Activated CD4-positive, alpha-beta T cell treated with anti-CD3 and anti-CD28 coated beads, Interleukin-2, Interleukin-6, amounts not matched to agents 100 ng/mL and 50 ng/mL, durations not matched to agents 16 hours and 8 hours (primary cell): ENCODE measurements at regions not wholly inside any gene's neighbourhood (a gene's known extent, or its start where the extent isn't known, plus 50 kb on each side); places are given as distances from the start of the nearest gene placed in this dataset.
"Not testable (repeated sequence)": the region's sequence is repeated elsewhere in the genome, so short reads cannot be mapped to it uniquely, and the experiment has no call there.

ENCODE experiments used
- DNase-seq: peaks from one replicate; pipeline ENCODE4 v3.0.0-alpha.2; 2020

GRCh38 chr14:55769877-55770276 lies 189.9 kb downstream of the KTN1 start:
- DNase-seq: no peak

- DNase-seq: no peak
Measured at GRCh38 chr14:55771242-55771981, 191.4 kb downstream of the KTN1 start.

GRCh38 chr14:55772486-55772885 lies 192.5 kb downstream of the KTN1 start:
- DNase-seq: no peak

- no peak for DNase-seq
Measured at GRCh38 chr14:55773312-55773711, 193.3 kb downstream of the KTN1 start.

- no peak for DNase-seq
Measured at GRCh38 chr14:55773984-55774545, 194.1 kb downstream of the KTN1 start.

GRCh38 chr14:55777877-55778276 lies 197.9 kb downstream of the KTN1 start:
- no peak for DNase-seq

- no peak for DNase-seq
Measured at GRCh38 chr14:55780156-55780946, 200.3 kb downstream of the KTN1 start.

GRCh38 chr14:55781046-55781445 lies 201.0 kb downstream of the KTN1 start:
- DNase-seq: no peak

GRCh38 chr14:55782166-55782565 lies 202.2 kb downstream of the KTN1 start:
- DNase-seq: no peak

GRCh38 chr14:55789406-55789805 lies 209.4 kb downstream of the KTN1 start:
- no peak for DNase-seq

GRCh38 chr14:55794655-55795595 lies 214.9 kb downstream of the KTN1 start:
- no peak for DNase-seq

- DNase-seq: not testable (repeated sequence)
Measured at GRCh38 chr14:55796513-55796912, 216.5 kb downstream of the KTN1 start.

GRCh38 chr14:55798406-55798805 lies 218.4 kb downstream of the KTN1 start:
- DNase-seq: no peak

- no peak for DNase-seq
Measured at GRCh38 chr14:55799508-55800095, 219.6 kb downstream of the KTN1 start.

- DNase-seq: no peak
Measured at GRCh38 chr14:55800156-55800785, 220.3 kb downstream of the KTN1 start.

GRCh38 chr14:55801121-55801520 lies 221.1 kb downstream of the KTN1 start:
- DNase-seq: no peak

- peak; percentile 56 for DNase-seq
Measured at GRCh38 chr14:55802986-55803872, 223.2 kb downstream of the KTN1 start.

GRCh38 chr14:55803873-55804553 lies 224.0 kb downstream of the KTN1 start:
- DNase-seq: no peak

- no peak for DNase-seq
Measured at GRCh38 chr14:55805250-55805649, 225.2 kb downstream of the KTN1 start.
